Loucy (cell line): ENCODE measurements at regions not wholly inside any gene's neighbourhood (a gene's known extent, or its start where the extent isn't known, plus 50 kb on each side); places are given as distances from the start of the nearest gene placed in this dataset.

Experiments used
- H2AFZ ChIP-seq: fragments of 200-600 bp; sonication (generic); 2 replicates; pipeline ENCODE4 v1.6.0; 2016; ENCODE audit warnings: antibody characterized with exemption, mild to moderate bottlenecking, low read length, moderate library complexity
- H3F3A ChIP-seq: fragments of 200-600 bp; 2 replicates; pipeline ENCODE4 v1.6.0; 2016; ENCODE audit warnings: antibody characterized with exemption, low read depth, mild to moderate bottlenecking
- H3K27me3 ChIP-seq: fragments of 200-600 bp; sonication (generic); 2 replicates; pipeline ENCODE4 v1.6.1; 2014; ENCODE audit warnings: low read length, mild to moderate bottlenecking; ENCODE audit not compliant: insufficient read depth, poor library complexity, severe bottlenecking
- H3K36me3 ChIP-seq: fragments of 200-600 bp; sonication (generic); 2 replicates; pipeline ENCODE4 v1.6.1; 2016; ENCODE audit warnings: low read length; ENCODE audit not compliant: insufficient read depth
- H3K4me1 ChIP-seq: fragments of 200-600 bp; sonication (generic); 2 replicates; pipeline ENCODE4 v1.5.1; 2014; ENCODE audit warnings: low read length, mild to moderate bottlenecking; ENCODE audit not compliant: insufficient read depth, poor library complexity, severe bottlenecking
- H3K4me2 ChIP-seq: fragments of 200-600 bp; sonication (generic); 2 replicates; pipeline ENCODE4 v1.6.0; 2014; ENCODE audit warnings: antibody characterized with exemption, low read length, low read depth, mild to moderate bottlenecking; ENCODE audit not compliant: poor library complexity, severe bottlenecking
- H3K4me3 ChIP-seq: fragments of 200-600 bp; sonication (generic); 2 replicates; pipeline ENCODE4 v1.5.1; 2014; ENCODE audit warnings: low read length, mild to moderate bottlenecking, mixed read lengths; ENCODE audit not compliant: poor library complexity, severe bottlenecking
- H3K79me2 ChIP-seq: fragments of 200-600 bp; sonication (generic); 2 replicates; pipeline ENCODE4 v1.6.1; 2014; ENCODE audit warnings: low read length; ENCODE audit not compliant: insufficient read depth
- H3K9ac ChIP-seq: fragments of 200-600 bp; sonication (generic); 2 replicates; pipeline ENCODE4 v1.6.0; 2014; ENCODE audit warnings: mild to moderate bottlenecking, low read depth, low read length, moderate library complexity; ENCODE audit not compliant: poor library complexity, severe bottlenecking
- H3K9me2 ChIP-seq: fragments of 200-600 bp; sonication (generic); replicated peaks from 2 replicates; pipeline ENCODE4 v1.6.1; 2016; ENCODE audit warnings: low read depth, low read length, mixed read lengths
- H3K9me3 ChIP-seq: fragments of 200-600 bp; sonication (generic); 2 replicates; pipeline ENCODE4 v1.6.1; 2014; ENCODE audit warnings: mild to moderate bottlenecking, antibody characterized with exemption, low read length, low read depth; ENCODE audit not compliant: insufficient read depth
- H4K20me1 ChIP-seq: fragments of 200-600 bp; sonication (generic); 2 replicates; pipeline ENCODE4 v1.6.0; 2014; ENCODE audit warnings: antibody characterized with exemption, low read length, mild to moderate bottlenecking; ENCODE audit not compliant: insufficient read depth, poor library complexity, severe bottlenecking
- CTCF ChIP-seq: fragments of 200-600 bp; sonication (generic); conservative IDR thresholded peaks from 2 replicates; pipeline ENCODE4 v1.5.1; 2014; ENCODE audit warnings: mild to moderate bottlenecking, antibody characterized with exemption, low read length
- EZH2phosphoT487 ChIP-seq: fragments of 200-600 bp; IDR thresholded peaks from 2 replicates; pipeline ENCODE4 v1.6.1; 2018; ENCODE audit warnings: antibody characterized with exemption, mild to moderate bottlenecking, moderate library complexity, borderline replicate concordance

- H3K9me3 ChIP-seq, result no peaks in the 10 kb centered on the region
- no peaks in the 10 kb centered on the region for H3K4me1 ChIP-seq
- no peaks in the 10 kb centered on the region for H4K20me1 ChIP-seq
- TF ChIP-seq EZH2phosphoT487, result no peak
- TF ChIP-seq CTCF, result no peak
- no peak overlapping the region for H3K9ac ChIP-seq
- no peaks in the 10 kb centered on the region for H3F3A ChIP-seq
- H3K27me3 ChIP-seq, result no peaks in the 10 kb centered on the region
- H3K9me2 ChIP-seq, result no peaks in the 10 kb centered on the region
- H3K4me2 ChIP-seq, result no peak overlapping the region
- H2AFZ ChIP-seq, result no peak overlapping the region
- H3K4me3 ChIP-seq, result no peak overlapping the region
- no peaks in the 10 kb centered on the region for H3K79me2 ChIP-seq
- H3K36me3 ChIP-seq, result no peaks in the 10 kb centered on the region
These were observed 105.1 kb downstream of the OXSM start for GRCh38 chr3:25895031-25895430.

GRCh38 chr3:25895443-25895842 is 105.6 kb downstream of the OXSM start:
- no peak overlapping the region for H2AFZ ChIP-seq
- no peak overlapping the region for H3K4me2 ChIP-seq
- H3K4me1 ChIP-seq, result no peaks in the 10 kb centered on the region
- H3K4me3 ChIP-seq, result no peak overlapping the region
- H3K9ac ChIP-seq, result no peak overlapping the region
- TF ChIP-seq EZH2phosphoT487 (no peak), CTCF (no peak)
- H3F3A ChIP-seq, result no peaks in the 10 kb centered on the region
- no peaks in the 10 kb centered on the region for H3K9me2 ChIP-seq
- no peaks in the 10 kb centered on the region for H3K27me3 ChIP-seq
- H3K79me2 ChIP-seq, result no peaks in the 10 kb centered on the region
- H3K36me3 ChIP-seq, result no peaks in the 10 kb centered on the region
- H4K20me1 ChIP-seq, result no peaks in the 10 kb centered on the region
- no peaks in the 10 kb centered on the region for H3K9me3 ChIP-seq

- Histone ChIP-seq H3K36me3 (no peaks in the 10 kb centered on the region), H3K4me1 (peaks cover 10% of the 10 kb centered on the region), H3K4me2 (no peak overlapping the region), H3K79me2 (no peaks in the 10 kb centered on the region), H3K4me3 (no peak overlapping the region), H3K9me3 (no peaks in the 10 kb centered on the region), H3K9me2 (no peaks in the 10 kb centered on the region), H2AFZ (no peak overlapping the region), H3K27me3 (no peaks in the 10 kb centered on the region), H4K20me1 (no peaks in the 10 kb centered on the region), H3K9ac (no peak overlapping the region), H3F3A (no peaks in the 10 kb centered on the region)
- TF ChIP-seq CTCF, result peak; percentile 65
- no peak for TF ChIP-seq EZH2phosphoT487
These were observed 107.1 kb downstream of the OXSM start for GRCh38 chr3:25897019-25897418.
